HK-2 (cell line): ENCODE measurements at regions not wholly inside any gene's neighbourhood (a gene's known extent, or its start where the extent isn't known, plus 50 kb on each side); places are given as distances from the start of the nearest gene placed in this dataset.
"Not testable (repeated sequence)": the region's sequence is repeated elsewhere in the genome, so short reads cannot be mapped to it uniquely, and the experiment has no call there.

Source experiments
- DNase-seq: peaks from one replicate; pipeline ENCODE4 v3.0.0-alpha.2; 2018; ENCODE audit not compliant: unreplicated experiment

GRCh38 chr4:71081192-71081591 lies 87.7 kb downstream of the DCK start:
- no peak for DNase-seq

- DNase-seq, result no peak
Observed at GRCh38 chr4:71093745-71094144, 100.3 kb downstream of the DCK start.

- no peak for DNase-seq
Observed at GRCh38 chr4:71094201-71094600, 100.8 kb downstream of the DCK start.

- no peak for DNase-seq
Observed at GRCh38 chr4:71095141-71095540, 101.7 kb downstream of the DCK start.

DNA sequence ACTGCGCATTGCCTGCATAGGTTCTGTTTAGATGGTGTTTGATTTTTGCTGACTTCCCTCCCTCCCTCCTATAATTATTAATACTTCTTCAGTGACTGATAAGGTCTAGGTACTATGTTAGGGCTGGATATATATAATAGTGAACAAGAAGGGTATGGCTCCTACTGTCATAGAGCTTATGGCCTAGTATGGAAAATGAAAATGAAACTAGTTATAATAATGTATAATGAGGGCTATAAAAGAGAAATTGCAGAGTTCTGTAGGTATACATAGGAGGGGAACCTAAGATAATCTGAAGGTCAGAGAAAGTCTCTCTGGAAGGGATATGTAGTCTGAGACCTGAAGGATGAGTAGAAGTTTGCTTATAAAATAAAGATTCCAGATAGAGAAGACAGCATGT lies 102.1 kb downstream of the DCK start:
- no peak for DNase-seq

GRCh38 chr4:71107726-71108125 lies 114.3 kb downstream of the DCK start:
- no peak for DNase-seq

DNA sequence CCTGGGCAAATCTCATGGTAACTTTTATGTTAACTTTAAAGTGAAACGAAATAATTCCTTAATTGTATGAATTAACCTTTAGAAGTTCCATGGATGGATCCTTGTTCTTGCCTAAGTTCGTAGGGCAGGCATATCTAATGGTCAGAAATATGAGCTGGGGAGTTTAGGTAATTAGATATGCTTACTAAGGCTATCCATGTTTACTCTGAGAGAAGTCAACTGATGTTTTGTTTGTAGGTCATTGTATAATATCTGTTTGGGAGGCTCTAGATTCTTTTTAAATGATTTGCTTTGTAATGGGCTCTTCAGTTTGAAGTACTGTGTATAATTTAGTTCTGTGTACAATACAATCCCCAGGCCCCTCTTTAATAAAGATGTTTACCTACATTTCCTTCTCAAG lies 117.0 kb downstream of the DCK start:
- no peak for DNase-seq

GRCh38 chr4:71111133-71111532 lies 117.7 kb downstream of the DCK start:
- not testable (repeated sequence) for DNase-seq

DNA sequence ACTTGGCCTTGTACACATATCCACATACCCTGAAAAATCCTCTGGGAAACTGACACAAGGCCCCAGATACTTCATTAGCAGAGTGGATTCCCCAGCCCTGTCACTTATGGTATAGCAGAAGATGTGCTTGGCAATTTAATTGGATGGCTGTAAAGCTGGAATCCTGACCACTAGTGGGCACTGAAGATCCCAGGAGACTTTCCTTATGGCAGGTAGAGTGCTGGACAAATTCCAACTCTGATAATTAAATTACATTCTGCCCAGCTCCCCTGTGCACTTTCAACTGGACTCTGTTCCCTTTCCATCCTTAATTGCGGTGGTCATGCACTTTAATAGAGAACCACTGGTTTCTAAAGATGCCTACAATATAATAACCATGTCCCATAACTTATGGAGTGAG lies 119.8 kb downstream of the DCK start:
- no peak for DNase-seq

GRCh38 chr4:71120831-71121524 lies 127.5 kb downstream of the DCK start:
- DNase-seq, result no peak

DNA sequence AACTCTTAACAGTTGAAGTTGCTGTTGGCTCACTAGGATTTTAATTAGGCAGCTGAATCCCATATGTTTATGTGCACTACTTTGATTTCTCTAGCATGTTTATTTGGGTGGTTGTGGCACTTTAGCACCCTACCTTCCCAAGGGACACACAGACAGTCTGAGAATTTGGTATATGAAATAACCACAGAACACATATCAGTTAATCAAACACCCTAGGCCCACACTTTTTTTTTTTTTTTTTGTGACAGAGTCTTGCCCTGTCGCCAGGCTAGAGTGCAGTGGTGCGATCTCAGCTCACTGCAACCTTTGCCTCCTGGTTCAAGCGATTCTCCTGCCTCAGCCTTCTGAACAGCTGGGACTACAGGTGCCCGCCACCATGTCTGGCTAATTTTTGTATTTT lies 130.5 kb downstream of the DCK start:
- no peak for DNase-seq

GRCh38 chr4:71125137-71125536 lies 131.7 kb downstream of the DCK start:
- DNase-seq, result no peak

DNA sequence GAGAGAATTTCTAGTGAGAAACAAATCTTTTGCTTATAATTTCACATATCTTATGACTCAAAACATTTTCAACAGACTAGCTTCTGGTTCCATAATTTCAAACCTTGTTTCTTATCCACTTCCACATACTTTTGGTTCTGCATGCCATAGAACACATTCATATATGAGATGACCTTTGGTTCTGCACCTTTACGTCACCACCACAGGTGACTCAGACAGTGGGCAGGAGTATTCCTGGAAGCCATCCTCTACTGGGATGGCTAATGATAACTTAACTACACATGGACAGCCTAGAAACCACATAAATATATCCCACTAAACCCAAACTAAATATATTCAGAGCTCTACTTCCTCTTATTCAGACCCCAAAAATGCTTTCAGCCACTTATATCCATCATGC lies 133.3 kb downstream of the DCK start:
- DNase-seq, result peak; percentile 62

DNA sequence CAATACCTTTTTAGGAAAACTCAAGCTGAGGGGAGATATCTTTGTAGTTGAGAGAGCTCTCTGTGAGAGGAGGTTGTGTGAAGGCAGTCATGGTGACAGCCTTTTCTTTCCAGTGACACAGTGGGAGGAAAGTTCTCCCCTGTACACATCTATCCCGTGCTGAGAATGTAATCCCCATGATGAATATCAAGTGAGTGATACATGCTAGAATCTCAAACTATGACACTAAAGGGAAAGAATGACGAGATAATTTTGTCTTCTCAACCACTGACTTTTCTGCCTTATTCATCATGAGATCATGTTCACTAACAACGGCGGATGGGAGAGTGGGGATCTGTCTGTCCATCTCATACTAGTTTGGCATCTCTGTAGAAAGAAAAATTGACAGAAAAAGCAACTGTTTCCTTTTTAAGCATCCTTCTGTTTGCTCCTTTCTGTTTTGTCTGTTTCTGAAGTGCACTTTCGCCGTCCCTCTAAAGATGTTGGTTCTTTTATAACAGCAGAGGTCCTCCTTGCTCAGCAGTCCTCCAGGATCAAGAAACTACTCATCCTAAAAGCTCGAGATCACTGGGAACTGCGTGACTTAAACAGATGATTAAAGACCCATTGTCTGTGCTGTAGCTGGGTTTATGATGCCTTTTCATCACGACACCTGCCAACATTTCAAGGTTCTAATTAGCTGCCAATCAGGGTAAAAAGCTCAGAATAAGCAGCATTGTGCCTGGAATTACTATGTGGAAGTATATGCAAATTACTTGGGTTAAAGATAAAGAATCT lies 137.6 kb downstream of the DCK start:
- no peak for DNase-seq

GRCh38 chr4:71132486-71132885 lies 139.0 kb downstream of the DCK start:
- no peak for DNase-seq

DNA sequence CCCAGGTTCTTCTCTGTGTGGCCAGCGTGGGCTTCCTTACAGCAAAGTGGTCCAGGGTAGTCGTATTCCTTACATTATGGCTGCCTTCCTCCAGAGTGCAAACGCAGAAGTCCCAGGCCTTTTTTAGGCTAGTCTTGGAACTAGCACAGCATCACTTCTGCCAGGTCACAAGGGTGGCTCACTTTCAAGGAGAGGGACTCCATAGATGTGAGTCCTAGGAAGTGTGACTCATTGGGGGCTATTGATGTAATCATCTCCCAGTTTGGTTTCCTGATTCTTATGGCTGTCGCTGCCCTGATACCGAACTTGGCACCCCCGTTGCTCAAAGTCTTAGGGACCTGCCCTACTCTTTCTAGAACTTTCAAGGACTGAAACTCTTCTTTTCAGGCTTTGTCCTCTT lies 140.0 kb downstream of the DCK start:
- DNase-seq, result no peak

GRCh38 chr4:71136071-71136470 lies 142.6 kb downstream of the DCK start:
- no peak for DNase-seq

DNA sequence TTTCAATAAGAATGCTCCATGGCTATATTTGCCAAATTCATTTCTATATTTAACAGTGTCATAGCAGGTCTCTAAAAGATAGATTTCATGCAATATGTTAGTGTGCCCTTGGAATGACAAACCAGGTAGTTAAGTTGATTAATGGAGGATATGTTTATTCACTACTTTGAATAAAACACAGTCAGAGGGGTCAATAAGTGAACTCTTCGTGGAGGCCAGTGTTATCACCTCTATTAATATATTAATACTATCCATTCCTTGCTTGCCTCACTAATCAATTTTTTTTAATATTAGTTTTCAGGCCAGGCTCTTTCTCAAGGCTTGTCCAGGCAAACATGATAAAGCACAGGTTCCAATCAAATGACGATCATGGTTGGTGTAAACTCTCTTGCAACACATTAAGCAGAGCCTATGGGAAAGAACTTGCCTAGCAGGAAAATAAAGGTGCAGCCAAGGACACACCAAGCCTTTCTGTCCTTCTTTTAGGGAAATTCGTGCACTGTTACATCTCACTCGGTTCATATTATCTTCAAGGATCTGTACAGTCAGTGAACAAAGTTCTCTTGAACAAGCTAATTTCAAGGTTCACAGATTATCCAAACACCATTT lies 144.7 kb downstream of the DCK start:
- no peak for DNase-seq

DNA sequence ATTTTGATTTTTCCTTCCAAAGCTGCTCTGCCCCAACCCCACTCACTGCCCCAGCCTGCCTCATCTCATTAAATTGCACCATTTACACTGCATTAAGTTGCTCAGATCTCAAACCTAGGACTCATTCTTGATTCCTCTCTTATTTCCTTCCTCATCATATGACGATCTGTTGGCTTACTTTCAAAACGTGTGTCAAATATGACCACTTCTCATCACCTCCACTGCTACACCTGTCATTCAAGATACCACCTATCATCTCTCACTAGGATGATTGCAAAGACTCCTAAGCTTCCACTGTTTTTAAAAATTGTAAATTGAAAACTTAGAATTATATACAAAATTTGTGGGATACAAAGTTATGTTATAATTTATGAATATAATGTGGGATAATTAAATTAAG lies 147.1 kb downstream of the DCK start:
- DNase-seq, result no peak

DNA sequence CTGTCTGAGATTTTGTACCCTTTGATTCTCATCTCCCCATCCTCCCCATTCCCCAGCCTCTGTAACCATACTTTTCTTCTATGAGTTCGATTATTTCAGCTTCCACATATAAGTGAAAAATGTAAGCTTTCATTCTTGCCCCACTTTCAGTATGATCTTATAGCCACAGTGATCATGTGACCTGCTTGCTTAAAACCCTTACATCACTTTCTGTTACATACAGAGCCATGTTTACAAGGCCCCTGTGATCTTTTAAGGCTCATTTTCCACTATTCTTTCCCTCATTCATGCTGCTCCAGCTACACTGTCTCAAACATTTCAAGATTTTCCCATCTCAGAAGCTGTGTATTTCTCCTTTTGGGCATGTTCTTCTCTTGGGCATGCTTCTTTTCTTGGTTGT lies 147.7 kb downstream of the DCK start:
- DNase-seq, result no peak

- no peak for DNase-seq
Observed at GRCh38 chr4:71147261-71147660, 153.8 kb downstream of the DCK start.

GRCh38 chr4:71148545-71148944 lies 155.1 kb downstream of the DCK start:
- no peak for DNase-seq

GRCh38 chr4:71151054-71151453 lies 157.6 kb downstream of the DCK start:
- no peak for DNase-seq
